ENCODE measurements at regions not wholly inside any gene's neighbourhood (a gene's known extent, or its start where the extent isn't known, plus 50 kb on each side); places are given as distances from the start of the nearest gene placed in this dataset.

GRCh38 chr14:29990993-29991392 is 63.3 kb upstream of the PRKD1 start:
- TF ChIP-seq CTCF (IDR thresholded peaks at IDR 0.05) (no peak), ZFX (IDR thresholded peaks at IDR 0.05; ENCODE audit: borderline replicate concordance) (no peak)
